ENCODE measurements at regions not wholly inside any gene's neighbourhood (a gene's known extent, or its start where the extent isn't known, plus 50 kb on each side); places are given as distances from the start of the nearest gene placed in this dataset.

DNA sequence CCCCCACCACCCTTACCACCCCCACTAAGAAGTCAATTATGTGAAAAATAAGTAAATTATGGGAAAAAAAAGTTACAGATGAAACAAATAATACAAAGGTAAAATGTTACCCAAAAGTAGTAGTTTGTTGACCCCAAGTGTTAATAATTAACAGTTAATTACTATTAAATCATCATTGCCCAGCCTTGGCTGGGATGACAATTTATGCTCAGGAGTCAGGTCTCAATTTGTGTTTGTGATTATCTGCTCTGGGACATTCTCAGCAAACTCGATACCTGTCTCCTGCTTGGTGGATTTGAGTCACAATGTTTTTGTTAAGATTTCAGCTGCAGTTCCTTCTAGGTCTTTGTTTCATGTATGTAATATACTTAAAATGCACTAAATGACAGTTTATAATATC is 172.3 kb upstream of the IRX3 start:
- peaks cover 4% of the 10 kb centered on the region for H3K4me1 ChIP-seq (ENCODE audit: control insufficient read depth, insufficient read depth, low read depth, low read length)
- no peak overlapping the region for H2AFZ ChIP-seq (ENCODE audit: low read depth, low read length)
- no peak overlapping the region for H2BK120ac ChIP-seq (ENCODE audit: low read depth, low read length)
- H3K4me2 ChIP-seq (ENCODE audit: low read length, poor library complexity, severe bottlenecking) = no peak overlapping the region
- no peaks in the 10 kb centered on the region for H3K79me1 ChIP-seq (replicated peaks; ENCODE audit: low read length, poor library complexity, severe bottlenecking)
- H3K4me3 ChIP-seq (ENCODE audit: insufficient read depth in 1 of 2, low read depth in 1 of 2, low read length in 2 of 2) = no peak overlapping the region
- H3K4ac ChIP-seq (ENCODE audit: low read depth in 1 of 2, low read length in 2 of 2) = no peak overlapping the region
- no peak overlapping the region for H4K91ac ChIP-seq (ENCODE audit: low read length)
- peaks cover 8% of the 10 kb centered on the region for H3K9me3 ChIP-seq (ENCODE audit: control insufficient read depth, low read length)
- WGBS = no CpG with 5 or more reads among the region's 1 CpG
- H3K27ac ChIP-seq (ENCODE audit: low read length, poor library complexity, severe bottlenecking) = no peak overlapping the region
- H2BK12ac ChIP-seq (ENCODE audit: low read length in 2 of 2) = no peak overlapping the region
- H4K8ac ChIP-seq (ENCODE audit: low read length) = no peak overlapping the region
- no peak overlapping the region for H2AK5ac ChIP-seq (ENCODE audit: low read length, severe bottlenecking)
- no peak overlapping the region for H3K18ac ChIP-seq (ENCODE audit: low read depth in 1 of 2, low read length in 2 of 2)
- H3K14ac ChIP-seq (ENCODE audit: low read length in 2 of 2) = no peak overlapping the region
- no peak overlapping the region for H2BK5ac ChIP-seq (ENCODE audit: low read depth, low read length, poor library complexity, severe bottlenecking)
- no peak overlapping the region for H3K9ac ChIP-seq (ENCODE audit: low read length)
- H3K36me3 ChIP-seq (ENCODE audit: control insufficient read depth in 1 of 2, insufficient read depth in 2 of 2, low read depth in 1 of 2, low read length in 2 of 2) = no peaks in the 10 kb centered on the region
- no peak overlapping the region for H2BK15ac ChIP-seq (ENCODE audit: low read depth, poor library complexity, severe bottlenecking)
- no peak overlapping the region for H3K23ac ChIP-seq (ENCODE audit: low read length in 2 of 2)
- no peak for DNase-seq
- H3K27me3 ChIP-seq (ENCODE audit: control insufficient read depth in 1 of 2, insufficient read depth in 1 of 2, low read length in 2 of 2) = peaks cover 0 to 38% of the 10 kb centered on the region in 2 experiments

DNA sequence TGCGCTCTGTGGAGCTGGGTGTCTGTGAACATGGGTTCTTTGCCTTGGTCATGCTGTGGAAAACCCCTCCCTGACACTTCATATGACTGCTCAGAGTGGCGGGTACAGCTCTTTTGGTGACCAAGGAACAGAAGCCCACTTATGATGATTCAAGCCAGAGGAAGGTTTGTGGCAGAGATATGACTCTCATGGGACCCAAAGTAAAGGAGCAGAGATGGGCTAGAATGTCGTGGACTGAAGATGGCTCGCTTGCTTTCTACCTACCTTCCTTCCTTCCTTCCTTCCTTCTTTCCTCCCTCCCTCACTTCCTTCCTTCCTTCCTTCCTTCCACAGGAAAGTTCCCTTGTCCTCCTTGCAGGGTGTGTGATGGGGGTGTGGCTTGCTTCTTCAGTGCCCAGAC is 169.7 kb upstream of the IRX3 start:
- Histone ChIP-seq H3K14ac (ENCODE audit: low read length in 2 of 2) (peak overlapping the region in 1 of 2 experiments; percentile 84), H4K91ac (ENCODE audit: low read length) (no peak overlapping the region), H3K36me3 (ENCODE audit: control insufficient read depth in 1 of 2, insufficient read depth in 2 of 2, low read depth in 1 of 2, low read length in 2 of 2) (no peaks in the 10 kb centered on the region), H3K27me3 (ENCODE audit: control insufficient read depth in 1 of 2, insufficient read depth in 1 of 2, low read length in 2 of 2) (peaks cover 0 to 54% of the 10 kb centered on the region in 2 experiments), H2BK5ac (ENCODE audit: low read depth, low read length, poor library complexity, severe bottlenecking) (no peak overlapping the region), H3K4ac (ENCODE audit: low read depth in 1 of 2, low read length in 2 of 2) (no peak overlapping the region), H3K23ac (ENCODE audit: low read length in 2 of 2) (no peak overlapping the region), H3K27ac (ENCODE audit: low read length, poor library complexity, severe bottlenecking) (no peak overlapping the region), H4K8ac (ENCODE audit: low read length) (no peak overlapping the region), H3K9ac (ENCODE audit: low read length) (no peak overlapping the region), H3K18ac (ENCODE audit: low read depth in 1 of 2, low read length in 2 of 2) (no peak overlapping the region), H3K79me1 (replicated peaks; ENCODE audit: low read length, poor library complexity, severe bottlenecking) (no peaks in the 10 kb centered on the region), H2BK15ac (ENCODE audit: low read depth, poor library complexity, severe bottlenecking) (no peak overlapping the region), H2AK5ac (ENCODE audit: low read length, severe bottlenecking) (no peak overlapping the region), H3K9me3 (ENCODE audit: control insufficient read depth, low read length) (no peaks in the 10 kb centered on the region), H2BK12ac (ENCODE audit: low read length in 2 of 2) (no peak overlapping the region), H3K4me3 (ENCODE audit: insufficient read depth in 1 of 2, low read depth in 1 of 2, low read length in 2 of 2) (no peak overlapping the region), H3K4me2 (ENCODE audit: low read length, poor library complexity, severe bottlenecking) (no peak overlapping the region), H2AFZ (ENCODE audit: low read depth, low read length) (no peak overlapping the region), H3K4me1 (ENCODE audit: control insufficient read depth, insufficient read depth, low read depth, low read length) (peaks cover 4% of the 10 kb centered on the region), H2BK120ac (ENCODE audit: low read depth, low read length) (no peak overlapping the region)
- 0% methylated on average over 1 of the region's 4 CpGs for WGBS
- no peak for DNase-seq

GRCh38 chr16:54455030-54455725 is 168.6 kb upstream of the IRX3 start:
- DNase-seq = no peak
- Histone ChIP-seq H3K27me3 (ENCODE audit: control insufficient read depth in 1 of 2, insufficient read depth in 1 of 2, low read length in 2 of 2) (peaks cover 0 to 65% of the 10 kb centered on the region in 2 experiments), H2BK120ac (ENCODE audit: low read depth, low read length) (no peak overlapping the region), H3K14ac (ENCODE audit: low read length in 2 of 2) (peak overlapping the region in 1 of 2 experiments; percentile 6), H4K8ac (ENCODE audit: low read length) (no peak overlapping the region), H3K4me3 (ENCODE audit: insufficient read depth in 1 of 2, low read depth in 1 of 2, low read length in 2 of 2) (no peak overlapping the region), H3K9me3 (ENCODE audit: control insufficient read depth, low read length) (no peaks in the 10 kb centered on the region), H3K4me2 (ENCODE audit: low read length, poor library complexity, severe bottlenecking) (no peak overlapping the region), H3K9ac (ENCODE audit: low read length) (no peak overlapping the region), H3K4ac (ENCODE audit: low read depth in 1 of 2, low read length in 2 of 2) (no peak overlapping the region), H3K79me1 (replicated peaks; ENCODE audit: low read length, poor library complexity, severe bottlenecking) (no peaks in the 10 kb centered on the region), H2AFZ (ENCODE audit: low read depth, low read length) (no peak overlapping the region), H2AK5ac (ENCODE audit: low read length, severe bottlenecking) (no peak overlapping the region), H2BK15ac (ENCODE audit: low read depth, poor library complexity, severe bottlenecking) (no peak overlapping the region), H3K23ac (ENCODE audit: low read length in 2 of 2) (no peak overlapping the region), H2BK12ac (ENCODE audit: low read length in 2 of 2) (no peak overlapping the region), H3K18ac (ENCODE audit: low read depth in 1 of 2, low read length in 2 of 2) (no peak overlapping the region), H3K27ac (ENCODE audit: low read length, poor library complexity, severe bottlenecking) (no peak overlapping the region), H2BK5ac (ENCODE audit: low read depth, low read length, poor library complexity, severe bottlenecking) (no peak overlapping the region), H4K91ac (ENCODE audit: low read length) (no peak overlapping the region), H3K4me1 (ENCODE audit: control insufficient read depth, insufficient read depth, low read depth, low read length) (no peaks in the 10 kb centered on the region), H3K36me3 (ENCODE audit: control insufficient read depth in 1 of 2, insufficient read depth in 2 of 2, low read depth in 1 of 2, low read length in 2 of 2) (no peaks in the 10 kb centered on the region)
- WGBS = 74% methylated on average over 11 of the region's 12 CpGs

DNA sequence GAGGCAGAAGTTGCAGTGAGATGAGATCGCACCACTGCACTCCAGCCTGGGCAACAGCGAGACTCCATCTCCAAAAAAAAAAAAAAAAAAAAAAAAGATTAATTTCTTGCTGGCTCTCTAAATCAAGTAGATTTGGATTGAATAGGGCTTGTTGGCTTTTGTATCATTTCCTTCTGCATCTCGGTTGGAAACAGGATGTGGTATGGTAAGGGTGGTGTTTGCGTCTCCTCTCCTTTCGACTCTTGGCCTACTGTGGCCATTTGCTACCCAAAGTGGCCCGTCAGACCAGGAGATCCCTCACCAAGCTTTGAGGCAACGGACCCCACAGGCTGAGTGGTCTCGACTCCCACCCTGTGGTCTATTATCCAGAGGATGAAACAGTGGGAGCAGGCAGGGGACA is 168.0 kb upstream of the IRX3 start:
- H3K27ac ChIP-seq (ENCODE audit: low read length, poor library complexity, severe bottlenecking) = no peak overlapping the region
- H4K91ac ChIP-seq (ENCODE audit: low read length) = no peak overlapping the region
- H2AFZ ChIP-seq (ENCODE audit: low read depth, low read length) = no peak overlapping the region
- H3K27me3 ChIP-seq (ENCODE audit: control insufficient read depth in 1 of 2, insufficient read depth in 1 of 2, low read length in 2 of 2) = peaks cover 0 to 66% of the 10 kb centered on the region in 2 experiments
- no peak overlapping the region for H2BK15ac ChIP-seq (ENCODE audit: low read depth, poor library complexity, severe bottlenecking)
- H3K4ac ChIP-seq (ENCODE audit: low read depth in 1 of 2, low read length in 2 of 2) = no peak overlapping the region
- 96% methylated on average over 6 of the region's 8 CpGs for WGBS
- no peaks in the 10 kb centered on the region for H3K4me1 ChIP-seq (ENCODE audit: control insufficient read depth, insufficient read depth, low read depth, low read length)
- H2AK5ac ChIP-seq (ENCODE audit: low read length, severe bottlenecking) = no peak overlapping the region
- H3K23ac ChIP-seq (ENCODE audit: low read length in 2 of 2) = no peak overlapping the region
- H3K4me3 ChIP-seq (ENCODE audit: insufficient read depth in 1 of 2, low read depth in 1 of 2, low read length in 2 of 2) = no peak overlapping the region
- H3K9ac ChIP-seq (ENCODE audit: low read length) = no peak overlapping the region
- DNase-seq = no peak
- no peak overlapping the region for H2BK120ac ChIP-seq (ENCODE audit: low read depth, low read length)
- no peak overlapping the region for H2BK5ac ChIP-seq (ENCODE audit: low read depth, low read length, poor library complexity, severe bottlenecking)
- H3K4me2 ChIP-seq (ENCODE audit: low read length, poor library complexity, severe bottlenecking) = no peak overlapping the region
- no peaks in the 10 kb centered on the region for H3K9me3 ChIP-seq (ENCODE audit: control insufficient read depth, low read length)
- no peaks in the 10 kb centered on the region for H3K36me3 ChIP-seq (ENCODE audit: control insufficient read depth in 1 of 2, insufficient read depth in 2 of 2, low read depth in 1 of 2, low read length in 2 of 2)
- no peak overlapping the region for H2BK12ac ChIP-seq (ENCODE audit: low read length in 2 of 2)
- H3K79me1 ChIP-seq (replicated peaks; ENCODE audit: low read length, poor library complexity, severe bottlenecking) = no peaks in the 10 kb centered on the region
- H3K18ac ChIP-seq (ENCODE audit: low read depth in 1 of 2, low read length in 2 of 2) = no peak overlapping the region
- H4K8ac ChIP-seq (ENCODE audit: low read length) = no peak overlapping the region
- H3K14ac ChIP-seq (ENCODE audit: low read length in 2 of 2) = peak overlapping the region in 1 of 2 experiments; percentile 6
